ENCODE measurements at regions not wholly inside any gene's neighbourhood (a gene's known extent, or its start where the extent isn't known, plus 50 kb on each side); places are given as distances from the start of the nearest gene placed in this dataset.
"Not testable (repeated sequence)": the region's sequence is repeated elsewhere in the genome, so short reads cannot be mapped to it uniquely, and the experiment has no call there.

DNA sequence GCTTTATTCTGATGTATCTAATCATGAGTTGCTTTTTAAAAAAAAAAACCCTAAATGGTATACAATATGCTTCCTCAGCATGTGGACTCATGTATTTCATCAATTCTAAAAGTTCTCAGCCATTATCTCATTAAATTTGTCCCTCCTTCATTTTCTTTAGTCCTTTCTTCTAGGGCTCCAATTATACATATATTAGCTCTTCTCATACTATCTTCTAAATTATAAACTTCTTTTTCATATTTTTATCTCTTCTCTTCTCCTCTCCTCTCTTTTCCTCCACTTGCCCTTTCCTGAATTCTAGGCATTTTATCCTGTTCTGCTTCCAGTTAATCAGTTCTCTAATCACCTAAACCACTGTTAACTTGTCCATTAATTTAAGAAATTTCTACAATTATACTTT lies 55.0 kb upstream of the IL33 start:
- DNase-seq (ENCODE audit: extremely low read depth in 1 of 2, low read depth in 1 of 2), result no peak

DNA sequence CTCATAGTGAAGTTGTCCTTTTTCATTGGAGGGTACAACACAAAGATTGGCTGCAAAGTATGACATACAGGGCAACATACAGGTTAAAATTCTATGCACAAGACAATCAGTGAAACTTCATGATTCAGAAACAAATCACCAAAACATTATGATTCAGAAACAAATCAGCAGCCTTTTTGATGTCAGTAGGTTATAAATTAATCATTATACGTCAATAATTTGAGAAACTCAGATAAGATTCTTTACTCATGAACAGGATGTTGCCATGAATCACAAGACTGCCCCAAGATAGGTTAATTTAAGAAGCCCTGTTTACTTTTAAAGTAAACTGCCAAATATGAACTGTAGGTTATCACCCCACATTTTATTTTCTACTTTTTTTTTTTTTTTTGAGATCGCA lies 62.2 kb upstream of the IL33 start:
- no peak for DNase-seq (ENCODE audit: extremely low read depth in 1 of 2, low read depth in 1 of 2)

DNA sequence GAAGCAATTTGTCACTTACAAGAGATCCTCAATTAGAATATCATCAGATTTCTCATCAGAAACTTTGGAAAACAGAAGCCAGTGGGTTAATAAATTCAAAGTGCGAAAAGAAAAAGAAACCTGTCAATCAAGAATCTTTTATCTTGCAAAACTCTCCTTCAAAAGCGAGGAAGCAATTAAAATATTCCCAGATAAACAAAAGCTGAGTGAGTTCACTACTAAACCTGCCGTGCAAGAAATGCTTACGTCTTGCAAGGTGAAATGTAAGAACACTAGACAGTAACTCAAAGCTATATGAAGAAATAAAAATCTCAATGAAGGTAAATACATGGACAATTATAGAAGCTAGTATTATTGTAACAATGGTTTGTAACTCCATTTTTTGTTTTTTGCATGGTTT lies 62.8 kb upstream of the IL33 start:
- no peak for DNase-seq (ENCODE audit: extremely low read depth in 1 of 2, low read depth in 1 of 2)

DNA sequence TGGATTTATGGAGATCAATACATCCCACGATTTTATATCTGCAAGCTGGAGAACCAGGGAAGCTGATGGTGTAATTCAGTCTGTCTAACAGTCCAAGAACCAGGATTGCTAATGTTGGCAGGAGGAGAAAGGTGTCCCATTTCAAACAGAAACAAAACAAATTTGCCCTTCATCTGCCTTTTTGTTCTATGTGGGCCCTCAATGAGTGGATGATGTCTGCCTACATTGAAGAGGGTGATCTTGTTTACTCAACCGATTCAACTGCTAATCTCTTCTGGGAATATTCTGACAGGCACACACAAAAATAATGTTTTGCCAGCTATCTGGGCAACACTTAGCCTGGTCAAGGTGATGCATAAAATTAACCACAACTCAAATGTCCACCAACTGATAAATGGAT lies 65.1 kb upstream of the IL33 start:
- no peak for DNase-seq (ENCODE audit: extremely low read depth in 1 of 2, low read depth in 1 of 2)

DNA sequence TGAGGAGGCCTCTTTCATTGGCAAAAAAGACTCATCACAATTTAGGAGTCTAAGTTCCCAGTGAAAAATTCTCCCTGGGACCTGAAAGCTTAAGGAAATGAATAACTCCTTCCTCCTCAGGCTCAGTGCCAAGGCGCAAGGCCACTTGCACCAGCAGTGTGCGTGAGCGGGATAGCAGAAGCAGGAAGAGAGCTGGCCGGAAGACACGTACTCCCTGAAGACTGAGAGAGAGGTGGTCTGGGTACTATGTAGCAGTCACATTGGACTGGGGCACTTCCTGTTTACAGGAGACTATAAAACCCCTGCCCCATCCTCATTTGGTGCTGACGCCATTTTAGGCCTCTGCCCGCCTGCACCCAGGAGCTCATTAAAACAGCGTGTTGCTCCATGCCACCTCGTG lies 66.3 kb upstream of the IL33 start:
- DNase-seq (ENCODE audit: extremely low read depth in 1 of 2, low read depth in 1 of 2), result no peak

DNA sequence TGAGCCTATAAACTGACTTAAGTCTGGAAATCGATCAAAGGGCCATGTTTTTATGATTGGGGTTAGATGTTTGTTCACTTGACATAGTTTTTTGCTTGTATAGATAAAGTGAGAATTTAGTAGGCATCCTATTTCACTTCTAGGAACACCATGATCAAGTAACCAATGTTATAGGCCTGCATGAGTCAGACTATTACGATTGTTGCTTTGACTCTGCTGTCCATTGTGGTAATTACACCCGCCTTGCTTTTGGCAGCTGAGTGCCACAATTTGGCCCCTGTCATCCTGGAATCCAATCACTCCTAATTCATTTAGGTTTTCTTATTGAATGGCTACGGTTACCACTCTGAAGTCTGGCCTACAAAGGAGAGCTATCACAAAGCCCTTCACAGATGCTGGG lies 67.8 kb upstream of the IL33 start:
- no peak for DNase-seq (ENCODE audit: extremely low read depth in 1 of 2, low read depth in 1 of 2)

DNA sequence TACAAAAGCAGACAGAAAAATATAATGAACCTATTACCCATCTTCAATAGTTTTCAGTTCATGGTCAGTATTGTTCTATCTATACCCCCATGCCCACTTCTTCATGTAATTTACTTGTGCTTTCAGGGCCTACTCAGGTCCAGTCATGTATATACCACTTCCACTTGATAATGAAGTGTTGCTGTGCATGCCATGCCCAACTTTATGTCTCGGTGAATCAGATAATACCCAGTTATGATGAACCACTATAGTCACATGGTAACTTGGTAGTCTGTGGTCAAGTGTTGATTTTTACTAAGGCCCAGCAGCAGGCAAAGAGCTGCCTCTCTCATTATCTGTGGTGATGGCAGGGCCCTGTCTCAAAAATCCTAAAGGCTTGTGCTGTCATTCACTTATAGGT lies 70.7 kb upstream of the IL33 start:
- no peak for DNase-seq (ENCODE audit: extremely low read depth in 1 of 2, low read depth in 1 of 2)

DNA sequence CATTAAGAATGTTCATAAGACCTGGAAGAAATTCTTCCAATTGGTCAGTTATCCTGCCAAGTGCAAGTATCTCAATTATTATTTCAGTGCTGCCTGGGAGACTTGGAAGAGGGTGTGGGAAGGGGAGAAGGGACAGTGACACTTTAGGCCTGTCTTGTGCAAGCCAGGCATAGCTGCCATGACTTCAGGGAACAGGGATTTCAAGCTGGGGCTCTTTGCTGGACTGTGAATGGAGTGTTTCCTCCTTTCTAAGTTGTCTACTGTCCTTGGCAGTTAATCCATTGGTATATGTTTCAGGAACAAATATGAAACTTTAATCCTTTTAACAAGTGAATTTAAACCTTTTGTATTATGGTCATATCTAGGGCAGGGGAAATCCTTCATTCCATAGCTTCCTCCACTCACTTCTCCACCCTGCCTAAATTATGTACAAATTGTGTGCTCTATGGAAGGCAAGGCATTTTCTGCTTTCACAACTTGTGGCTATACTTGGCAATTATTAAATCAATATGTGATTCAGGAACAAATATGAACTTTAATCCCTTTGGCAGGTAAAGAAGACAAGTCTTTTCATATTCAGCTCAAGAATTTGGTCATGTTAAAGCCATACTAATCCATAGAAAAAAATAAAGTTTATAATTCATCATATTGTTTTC lies 72.7 kb upstream of the IL33 start:
- no peak for DNase-seq (ENCODE audit: extremely low read depth in 1 of 2, low read depth in 1 of 2)

DNA sequence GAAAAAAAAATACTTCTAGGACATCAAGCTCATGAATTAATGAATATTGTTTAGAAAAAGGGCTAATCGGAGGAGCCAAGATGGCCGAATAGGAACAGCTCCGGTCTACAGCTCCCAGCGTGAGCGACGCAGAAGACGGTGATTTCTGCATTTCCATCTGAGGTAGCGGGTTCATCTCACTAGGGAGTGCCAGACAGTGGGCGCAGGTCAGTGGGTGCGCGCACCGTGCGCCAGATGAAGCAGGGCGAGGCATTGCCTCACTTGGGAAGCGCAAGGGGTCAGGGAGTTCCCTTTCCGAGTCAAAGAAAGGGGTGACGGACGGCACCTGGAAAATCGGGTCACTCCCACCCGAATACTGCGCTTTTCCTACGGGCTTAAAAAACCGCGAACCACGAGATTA lies 79.8 kb upstream of the IL33 start:
- DNase-seq (ENCODE audit: extremely low read depth in 1 of 2, low read depth in 1 of 2), result not testable (repeated sequence)

DNA sequence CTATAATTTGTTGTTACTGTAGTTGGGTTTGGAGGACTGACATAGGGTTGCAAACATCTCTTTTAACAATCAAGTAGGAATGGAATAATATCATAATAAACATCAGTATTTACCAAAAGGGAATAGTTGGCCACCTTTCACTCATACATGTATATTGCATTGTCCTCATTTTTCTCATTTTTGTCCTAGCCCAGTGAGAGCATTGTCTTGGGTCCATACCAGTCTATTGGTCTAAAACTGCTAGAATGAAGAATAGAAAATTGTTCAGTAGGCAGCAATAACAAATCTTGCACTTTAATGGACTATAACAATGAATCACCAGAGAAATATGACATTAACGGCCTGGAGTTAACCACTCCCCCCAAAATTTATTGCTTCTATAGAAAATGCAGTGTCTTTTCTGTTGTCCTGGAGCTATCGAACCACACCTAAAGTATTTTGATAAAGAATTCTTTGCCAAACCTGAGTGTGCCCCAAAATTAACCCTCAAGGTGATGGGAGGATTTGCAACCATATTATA lies 80.9 kb upstream of the IL33 start:
- DNase-seq (ENCODE audit: extremely low read depth in 1 of 2, low read depth in 1 of 2), result no peak

DNA sequence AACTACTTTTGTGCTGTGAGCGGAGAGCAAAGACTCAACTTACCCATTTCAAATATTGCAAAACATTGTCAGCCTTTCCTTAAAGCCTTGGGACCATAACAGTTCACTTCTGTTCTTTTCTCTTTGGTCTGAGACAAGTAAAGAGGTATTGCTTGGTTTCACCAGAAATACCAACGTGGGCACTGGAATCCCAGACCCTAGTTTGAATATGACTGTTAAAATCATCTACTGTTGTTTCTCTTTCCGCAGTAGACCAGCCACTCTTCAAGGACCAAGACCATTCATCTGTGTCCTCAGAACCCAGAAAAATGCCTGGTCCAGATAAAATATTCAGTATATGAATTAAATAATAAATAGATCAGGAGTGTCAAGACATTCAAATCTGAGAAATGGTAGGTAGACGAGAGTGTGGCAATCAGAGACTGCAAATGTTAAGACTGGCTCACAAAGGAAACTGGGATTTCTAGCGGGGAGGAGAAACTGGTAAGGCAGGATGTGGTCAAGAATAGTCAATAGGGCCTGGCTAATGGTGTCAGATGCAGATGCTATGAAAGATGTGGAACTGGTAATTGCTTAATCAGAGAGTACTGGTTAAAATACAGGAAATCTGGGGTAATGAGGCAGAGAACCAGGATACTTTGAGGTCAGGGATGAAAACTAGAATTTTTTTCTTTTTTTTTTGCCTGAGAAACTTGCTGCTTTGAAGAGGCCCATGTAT lies 82.1 kb upstream of the IL33 start:
- DNase-seq (ENCODE audit: extremely low read depth in 1 of 2, low read depth in 1 of 2), result no peak

DNA sequence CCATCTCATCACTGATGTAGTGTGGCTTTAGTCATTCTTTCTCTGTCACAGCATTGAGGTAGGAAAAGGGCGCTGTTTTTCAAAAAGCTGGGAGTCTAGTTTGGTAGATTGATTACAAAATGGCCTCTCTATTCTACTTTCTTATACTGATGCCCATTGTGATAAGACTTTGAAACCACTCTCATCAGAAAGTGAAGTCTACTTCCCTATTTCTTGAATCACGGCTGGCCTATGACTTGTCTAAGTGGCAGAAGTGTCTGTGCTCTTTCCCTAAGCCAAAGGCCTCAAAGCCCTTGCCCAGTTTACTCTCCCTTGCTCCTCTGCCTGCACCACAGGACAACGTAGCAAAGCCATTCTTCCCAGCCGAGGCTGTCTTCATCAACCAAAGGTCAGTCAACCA lies 83.0 kb upstream of the IL33 start:
- no peak for DNase-seq (ENCODE audit: extremely low read depth in 1 of 2, low read depth in 1 of 2)

DNA sequence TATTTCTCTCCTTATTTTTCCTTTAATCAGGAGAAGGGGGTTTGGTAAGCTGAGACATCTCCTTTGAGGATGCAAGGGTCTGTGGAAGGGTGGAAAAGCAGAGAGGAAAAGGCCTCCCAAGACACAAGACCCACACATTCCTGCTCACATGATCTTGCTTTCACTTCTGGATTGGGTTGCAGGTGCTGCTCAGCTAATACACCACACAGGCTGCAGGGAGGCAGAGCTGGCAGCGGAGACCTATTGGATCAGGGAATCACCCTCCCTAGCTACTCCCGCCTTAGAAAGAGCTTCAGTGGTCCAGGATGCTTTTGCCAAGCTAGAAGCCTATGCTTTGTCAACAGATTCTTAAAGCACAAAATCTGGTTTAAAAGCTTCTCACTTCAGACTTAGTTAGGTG lies 87.6 kb upstream of the IL33 start:
- no peak for DNase-seq (ENCODE audit: extremely low read depth in 1 of 2, low read depth in 1 of 2)

DNA sequence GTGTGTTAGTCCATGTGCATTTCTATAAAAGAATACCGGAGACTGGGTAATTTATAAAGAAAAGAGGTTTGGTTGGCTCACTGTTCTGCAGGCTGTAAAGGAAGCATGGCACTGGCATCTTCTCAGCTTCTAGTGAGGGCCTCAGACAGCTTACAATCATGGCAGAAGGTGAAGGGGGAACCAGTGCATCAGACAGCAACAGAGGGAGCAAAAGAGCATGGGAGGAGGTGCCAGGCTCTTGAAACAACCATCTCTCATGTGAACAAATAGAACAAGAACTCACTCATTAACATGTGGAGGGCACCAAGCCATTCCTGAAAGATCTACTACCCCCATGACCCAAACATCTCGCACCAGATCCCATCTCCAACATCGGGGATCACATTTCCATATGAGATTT lies 89.2 kb upstream of the IL33 start:
- DNase-seq (ENCODE audit: extremely low read depth in 1 of 2, low read depth in 1 of 2), result no peak

DNA sequence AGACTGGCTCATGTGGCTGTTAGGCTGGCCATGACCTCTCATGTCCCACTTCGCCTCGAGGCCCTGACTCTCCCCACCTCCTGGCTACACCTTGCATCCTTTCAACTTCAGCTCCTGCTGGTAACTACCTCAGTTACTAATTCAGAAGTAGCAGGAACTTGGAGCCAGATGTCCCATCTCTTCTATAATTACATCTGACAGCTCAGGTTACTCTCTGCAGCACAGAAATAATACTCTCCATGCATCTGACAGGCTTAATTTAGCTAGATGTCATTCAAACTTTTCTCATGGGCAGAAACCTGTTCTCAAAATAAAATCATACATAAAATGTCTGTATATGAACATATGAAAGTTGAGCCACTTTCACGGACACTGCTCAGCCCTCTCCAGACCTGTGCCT lies 92.2 kb upstream of the IL33 start:
- no peak for DNase-seq (ENCODE audit: extremely low read depth in 1 of 2, low read depth in 1 of 2)

DNA sequence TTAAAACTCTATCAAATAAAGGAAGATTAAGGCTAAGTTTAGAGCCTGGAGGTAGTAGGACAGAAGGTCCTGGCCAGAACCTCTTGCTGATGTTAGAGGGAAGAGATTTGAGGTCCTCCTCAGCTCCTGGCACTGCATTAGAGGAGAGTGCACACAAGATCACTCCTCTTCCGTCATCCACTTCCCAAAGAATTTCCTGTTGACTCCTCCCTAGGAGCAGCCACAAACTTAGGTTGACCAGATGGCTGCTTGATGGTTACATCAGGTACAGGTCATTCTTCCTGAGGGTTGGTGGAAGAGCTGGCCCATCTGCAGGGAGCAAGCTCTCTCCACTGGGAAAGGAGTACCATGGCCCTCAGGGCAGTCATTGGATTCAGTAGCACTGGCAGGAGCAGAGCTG lies 93.9 kb upstream of the IL33 start:
- no peak for DNase-seq (ENCODE audit: extremely low read depth in 1 of 2, low read depth in 1 of 2)

DNA sequence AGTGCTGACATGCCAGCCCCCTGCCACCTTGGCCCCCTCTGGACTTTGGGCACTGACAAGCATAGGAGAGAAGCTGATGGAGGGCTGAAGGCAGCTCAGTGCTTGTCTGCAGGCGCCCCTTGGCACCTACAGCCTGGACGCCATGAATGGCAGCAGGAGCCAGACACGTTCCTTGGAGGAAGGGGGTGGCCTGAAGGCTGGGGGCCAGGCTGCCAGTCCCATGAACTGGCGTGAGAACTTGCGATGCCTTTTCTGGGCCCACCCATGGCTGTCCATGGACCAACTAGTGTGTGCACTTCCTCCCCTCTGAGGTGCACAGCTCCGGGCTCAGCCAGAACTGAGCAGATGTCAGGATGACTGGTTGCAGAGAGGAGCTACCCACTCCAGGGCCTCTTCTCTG lies 99.0 kb upstream of the RANBP6 start:
- no peak for DNase-seq (ENCODE audit: extremely low read depth in 1 of 2, low read depth in 1 of 2)

DNA sequence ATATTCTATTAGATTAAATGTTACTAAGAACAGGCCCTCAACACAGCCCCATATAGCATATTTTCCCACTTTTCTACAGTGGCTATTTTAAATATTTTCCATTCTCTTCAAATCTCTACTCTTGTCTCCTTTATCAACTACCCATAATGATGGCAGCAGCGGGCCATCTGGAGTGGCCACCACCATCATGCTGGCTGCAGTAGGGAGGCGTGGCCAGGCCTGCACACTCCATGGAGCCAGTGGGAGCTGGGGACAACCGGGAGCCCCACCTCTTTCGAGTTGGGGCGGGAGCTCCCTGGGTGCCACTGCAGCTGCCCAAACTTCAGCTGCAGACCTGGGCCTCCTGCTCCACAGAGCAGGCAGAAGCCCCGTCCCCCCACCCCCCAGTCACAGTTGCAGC lies 98.4 kb upstream of the RANBP6 start:
- DNase-seq (ENCODE audit: extremely low read depth in 1 of 2, low read depth in 1 of 2), result no peak

DNA sequence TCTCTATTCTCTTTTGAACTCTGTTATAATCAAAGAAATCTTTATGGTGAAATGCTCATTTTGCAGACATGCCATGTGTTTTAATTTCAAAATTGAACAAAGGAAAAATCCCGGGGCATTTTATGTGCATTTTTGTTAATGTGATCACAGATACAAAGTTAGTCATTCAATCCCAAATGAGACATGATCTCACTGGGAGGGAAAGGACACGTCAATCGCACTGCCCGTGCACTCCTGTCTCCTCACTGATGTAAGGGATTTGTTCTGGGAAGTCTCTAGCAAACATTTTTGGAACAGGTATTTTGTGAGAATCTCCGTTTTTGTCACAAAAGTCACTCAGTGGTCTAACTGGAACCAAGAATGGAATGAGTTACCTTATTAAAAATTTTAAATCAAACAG lies 97.9 kb upstream of the RANBP6 start:
- no peak for DNase-seq (ENCODE audit: extremely low read depth in 1 of 2, low read depth in 1 of 2)

DNA sequence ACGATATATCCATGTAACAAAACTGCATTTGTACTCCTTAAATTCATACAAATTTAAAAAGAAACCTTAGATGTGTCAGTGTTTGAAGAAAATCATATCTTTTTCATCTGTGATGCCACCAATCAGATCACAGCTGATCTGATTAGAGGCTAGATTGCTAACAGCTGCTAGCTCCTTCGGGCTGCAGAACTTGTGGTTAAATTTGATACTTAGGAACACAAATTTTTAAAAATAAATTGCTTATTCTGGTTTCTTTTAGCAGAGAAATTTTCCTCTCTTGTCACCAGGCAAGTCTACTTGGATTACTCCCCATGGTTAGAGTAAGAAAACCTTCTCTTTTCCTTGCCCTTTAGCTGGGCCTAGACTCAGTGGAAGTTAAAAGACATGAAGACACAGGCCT lies 94.6 kb upstream of the RANBP6 start:
- no peak for DNase-seq (ENCODE audit: extremely low read depth in 1 of 2, low read depth in 1 of 2)

DNA sequence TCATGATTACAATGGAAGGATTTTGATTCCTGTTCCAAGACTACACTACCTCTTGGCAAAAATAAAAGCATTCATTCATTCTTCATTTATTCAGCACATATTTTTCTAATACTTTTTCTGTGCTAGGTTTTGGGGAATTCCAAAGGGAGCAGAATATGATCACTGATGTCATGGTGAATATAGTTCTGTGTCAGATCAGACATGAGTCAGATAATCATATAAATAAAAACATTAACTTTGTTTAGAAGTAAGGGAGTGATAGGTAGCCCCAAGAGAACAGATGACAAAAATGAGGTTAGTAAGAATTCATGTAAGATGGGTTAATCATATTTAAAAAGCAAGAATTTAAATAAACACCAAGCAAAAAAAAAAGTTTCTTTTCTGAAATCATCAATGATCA lies 94.1 kb upstream of the RANBP6 start:
- no peak for DNase-seq (ENCODE audit: extremely low read depth in 1 of 2, low read depth in 1 of 2)

DNA sequence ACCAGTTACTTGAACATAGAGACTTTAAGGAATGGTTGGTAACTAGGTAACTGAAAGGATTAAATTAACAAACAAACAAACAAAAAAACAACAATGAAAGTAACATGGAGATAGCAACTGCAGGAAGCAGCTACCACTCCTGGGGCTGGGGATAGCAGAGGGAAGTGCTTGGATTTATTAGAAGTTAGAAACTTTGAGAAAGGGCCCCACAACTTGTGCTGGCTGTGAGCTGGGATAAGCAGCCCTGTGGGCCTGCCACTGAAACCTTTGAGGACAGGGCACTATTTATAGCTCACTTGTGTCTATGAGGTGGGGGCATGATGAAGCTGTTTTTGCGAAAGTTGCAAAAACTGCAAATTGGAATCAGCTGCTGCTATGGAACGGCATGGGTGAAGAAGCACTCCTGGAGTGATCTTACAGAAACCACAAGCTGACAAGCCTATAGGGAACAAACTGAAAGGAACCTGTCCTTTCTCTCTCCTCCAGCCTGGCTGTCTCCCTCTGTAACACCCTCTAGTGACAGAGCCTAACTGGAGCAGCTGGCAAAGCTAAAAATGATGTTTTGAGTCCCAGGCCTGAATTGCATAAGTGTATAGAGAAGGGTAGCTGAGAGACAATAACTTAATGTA lies 91.4 kb upstream of the RANBP6 start:
- no peak for DNase-seq (ENCODE audit: extremely low read depth in 1 of 2, low read depth in 1 of 2)
